GM23338 (cell line): ENCODE measurements at regions not wholly inside any gene's neighbourhood (a gene's known extent, or its start where the extent isn't known, plus 50 kb on each side); places are given as distances from the start of the nearest gene placed in this dataset.
A peak's percentile ranks its signal among the peaks of the same experiment; 100 is the strongest.

Experiments used
- ATAC-seq: fragments of 200-7000 bp; cut with Tn5 transposase; 3 replicates; pipeline ENCODE4 v1.9.1; 2020
- DNase-seq: peaks from one replicate; pipeline ENCODE4 v3.0.0-alpha.2; 2015; ENCODE audit warnings: low spot score
- H2AFZ ChIP-seq: fragments of 200-600 bp; sonication (generic); 2 replicates; pipeline ENCODE4 v1.8.0; 2016; ENCODE audit warnings: antibody characterized with exemption, mild to moderate bottlenecking, moderate library complexity
- H3F3A ChIP-seq: fragments of 200-600 bp; sonication (generic); replicated peaks from 2 replicates; pipeline ENCODE4 v1.8.0; 2017; ENCODE audit warnings: antibody characterized with exemption, mixed run types, low read depth
- H3K27ac ChIP-seq: fragments of 200-600 bp; sonication (generic); 2 replicates; pipeline ENCODE4 v1.6.1; 2016; ENCODE audit warnings: low read depth
- H3K27me3 ChIP-seq: fragments of 200-600 bp; sonication (generic); 2 replicates; pipeline ENCODE4 v1.8.0; 2016; ENCODE audit warnings: mild to moderate bottlenecking, mixed run types, moderate library complexity; ENCODE audit not compliant: insufficient read depth
- H3K36me3 ChIP-seq: fragments of 200-600 bp; sonication (generic); 2 replicates; pipeline ENCODE4 v1.8.0; 2016; ENCODE audit warnings: mild to moderate bottlenecking; ENCODE audit not compliant: insufficient read depth
- H3K4me1 ChIP-seq: fragments of 200-600 bp; sonication (generic); 2 replicates; pipeline ENCODE4 v1.8.0; 2016; ENCODE audit warnings: mild to moderate bottlenecking, moderate library complexity; ENCODE audit not compliant: insufficient read depth
- H3K4me2 ChIP-seq: fragments of 200-600 bp; sonication (generic); 2 replicates; pipeline ENCODE4 v1.7.1; 2017; ENCODE audit warnings: mixed run types
- H3K4me3 ChIP-seq: fragments of 200-600 bp; sonication (generic); 2 replicates; pipeline ENCODE4 v1.6.1; 2016; ENCODE audit warnings: mixed run types
- H3K79me2 ChIP-seq: fragments of 200-600 bp; sonication (generic); replicated peaks from 2 replicates; pipeline ENCODE4 v1.8.0; 2017; ENCODE audit warnings: mild to moderate bottlenecking; ENCODE audit not compliant: insufficient read depth
- H3K9me2 ChIP-seq: fragments of 200-600 bp; sonication (generic); 2 replicates; pipeline ENCODE4 v1.8.0; 2017; ENCODE audit not compliant: insufficient read depth
- H4K20me1 ChIP-seq: fragments of 200-600 bp; sonication (generic); replicated peaks from 2 replicates; pipeline ENCODE4 v1.8.0; 2017; ENCODE audit warnings: mild to moderate bottlenecking; ENCODE audit not compliant: insufficient read depth
- H3K27ac Mint-ChIP-seq: 2 replicates; pipeline ENCODE4 v1.8.0; 2020; ENCODE audit warnings: inconsistent platforms, mild to moderate bottlenecking, moderate library complexity, mixed read lengths
- H3K27me3 Mint-ChIP-seq: 3 replicates; pipeline ENCODE4 v1.8.0; 2022; ENCODE audit warnings: low read depth, mild to moderate bottlenecking, moderate library complexity, mixed read lengths, inconsistent platforms; ENCODE audit not compliant: insufficient read depth, poor library complexity
- H3K36me3 Mint-ChIP-seq: 3 replicates; pipeline ENCODE4 v1.8.0; 2021; ENCODE audit warnings: low read depth, mild to moderate bottlenecking, inconsistent platforms, moderate library complexity, mixed read lengths
- H3K4me1 Mint-ChIP-seq: 3 replicates; pipeline ENCODE4 v1.8.0; 2020; ENCODE audit warnings: mild to moderate bottlenecking, inconsistent platforms, mixed read lengths
- H3K4me3 Mint-ChIP-seq: 3 replicates; pipeline ENCODE4 v1.8.0; 2021; ENCODE audit warnings: moderate library complexity, mild to moderate bottlenecking, inconsistent platforms, mixed read lengths
- H3K9me3 Mint-ChIP-seq: 3 replicates; pipeline ENCODE4 v1.8.0; 2020; ENCODE audit warnings: moderate library complexity, mild to moderate bottlenecking, inconsistent platforms, mixed read lengths
- CREB1 ChIP-seq: fragments of 250-450 bp; sonication (Bioruptor Pico); IDR thresholded peaks from 2 replicates; pipeline ENCODE4 v1.5.0; 2020; ENCODE audit warnings: low read depth, mild to moderate bottlenecking, moderate library complexity
- EZH2 ChIP-seq: fragments of 200-600 bp; sonication (generic); IDR thresholded peaks from one replicate; pipeline ENCODE4 v1.8.0; 2017; ENCODE audit warnings: antibody characterized with exemption, mild to moderate bottlenecking, low read depth; ENCODE audit not compliant: unreplicated experiment
- JUNB ChIP-seq: IDR thresholded peaks from one replicate; pipeline ENCODE4 v1.6.1; 2016; ENCODE audit warnings: antibody characterized with exemption; ENCODE audit not compliant: unreplicated experiment
- NANOG ChIP-seq: IDR thresholded peaks from 2 replicates; pipeline ENCODE4 v1.6.1; 2016; ENCODE audit warnings: antibody characterized with exemption, borderline replicate concordance
- POLR2AphosphoS5 ChIP-seq: IDR thresholded peaks from 2 replicates; pipeline ENCODE4 v1.6.1; 2016; ENCODE audit warnings: antibody characterized with exemption, low read depth
- STAT1 ChIP-seq: IDR thresholded peaks from one replicate; pipeline ENCODE4 v1.6.1; 2016; ENCODE audit warnings: antibody characterized with exemption; ENCODE audit not compliant: unreplicated experiment
- ZNF114 ChIP-seq: fragments of 250-450 bp; sonication (Bioruptor Pico); IDR thresholded peaks from 2 replicates; pipeline ENCODE4 v1.5.0; 2020; ENCODE audit warnings: mild to moderate bottlenecking, moderate library complexity
- ZNF331 ChIP-seq: fragments of 250-450 bp; sonication (Bioruptor Pico); IDR thresholded peaks from 2 replicates; pipeline ENCODE4 v1.5.0; 2020; ENCODE audit warnings: low read depth, mild to moderate bottlenecking, moderate library complexity
- TF ChIP-seq, protein P1 (sequence below), 2 experiments: fragments of 200-600 bp in 1 of 2; sonication (generic) in 1 of 2; conservative IDR thresholded peaks; 2 replicates each; pipeline versions ENCODE4 v1.5.1 to v1.6.1; 2016 to 2017; ENCODE audit warnings: antibody characterized with exemption in 2 of 2, low read depth in 2 of 2, mild to moderate bottlenecking in 2 of 2, moderate library complexity in 1 of 2
- TF ChIP-seq, protein P2 (sequence below): fragments of 250-450 bp; sonication (Bioruptor Pico); IDR thresholded peaks from 2 replicates; pipeline ENCODE4 v1.5.0; 2020; ENCODE audit warnings: mild to moderate bottlenecking, moderate library complexity
- TF ChIP-seq, protein P3 (sequence below): IDR thresholded peaks from one replicate; pipeline ENCODE4 v1.6.1; 2018; ENCODE audit warnings: antibody characterized with exemption; ENCODE audit not compliant: unreplicated experiment
- TF ChIP-seq, protein P4 (sequence below): IDR thresholded peaks from 2 replicates; pipeline ENCODE4 v1.6.1; 2016; ENCODE audit warnings: antibody characterized with exemption

DNA sequence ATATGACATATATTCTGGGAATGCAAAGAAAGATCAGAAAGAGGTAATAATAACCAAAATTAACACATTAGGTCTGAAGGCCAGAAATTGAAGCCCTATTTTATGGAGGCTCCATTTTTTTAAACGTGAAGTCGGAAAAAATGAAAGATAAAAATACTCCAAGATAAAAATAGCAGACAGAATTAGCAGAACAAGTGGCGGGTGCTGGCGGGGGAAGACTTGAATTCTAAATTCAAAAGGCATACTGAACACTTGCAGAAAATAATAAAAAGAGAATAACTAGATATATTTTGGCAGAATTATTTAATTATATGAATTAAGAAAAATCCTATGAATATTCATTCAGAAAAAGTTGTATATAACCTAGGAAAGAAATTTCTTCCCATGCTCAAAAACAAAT lies 543.7 kb upstream of the ACO1 start (continued):
- TF ChIP-seq, protein P1, sequence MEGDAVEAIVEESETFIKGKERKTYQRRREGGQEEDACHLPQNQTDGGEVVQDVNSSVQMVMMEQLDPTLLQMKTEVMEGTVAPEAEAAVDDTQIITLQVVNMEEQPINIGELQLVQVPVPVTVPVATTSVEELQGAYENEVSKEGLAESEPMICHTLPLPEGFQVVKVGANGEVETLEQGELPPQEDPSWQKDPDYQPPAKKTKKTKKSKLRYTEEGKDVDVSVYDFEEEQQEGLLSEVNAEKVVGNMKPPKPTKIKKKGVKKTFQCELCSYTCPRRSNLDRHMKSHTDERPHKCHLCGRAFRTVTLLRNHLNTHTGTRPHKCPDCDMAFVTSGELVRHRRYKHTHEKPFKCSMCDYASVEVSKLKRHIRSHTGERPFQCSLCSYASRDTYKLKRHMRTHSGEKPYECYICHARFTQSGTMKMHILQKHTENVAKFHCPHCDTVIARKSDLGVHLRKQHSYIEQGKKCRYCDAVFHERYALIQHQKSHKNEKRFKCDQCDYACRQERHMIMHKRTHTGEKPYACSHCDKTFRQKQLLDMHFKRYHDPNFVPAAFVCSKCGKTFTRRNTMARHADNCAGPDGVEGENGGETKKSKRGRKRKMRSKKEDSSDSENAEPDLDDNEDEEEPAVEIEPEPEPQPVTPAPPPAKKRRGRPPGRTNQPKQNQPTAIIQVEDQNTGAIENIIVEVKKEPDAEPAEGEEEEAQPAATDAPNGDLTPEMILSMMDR (conservative IDR thresholded peaks at IDR 0.05; ENCODE audit: low read depth in 2 of 2): no peak
- TF ChIP-seq ZNF114 (CRISPR knock-in tag) (no peak), NANOG (no peak), POLR2AphosphoS5 (no peak), JUNB (no peak)

DNA sequence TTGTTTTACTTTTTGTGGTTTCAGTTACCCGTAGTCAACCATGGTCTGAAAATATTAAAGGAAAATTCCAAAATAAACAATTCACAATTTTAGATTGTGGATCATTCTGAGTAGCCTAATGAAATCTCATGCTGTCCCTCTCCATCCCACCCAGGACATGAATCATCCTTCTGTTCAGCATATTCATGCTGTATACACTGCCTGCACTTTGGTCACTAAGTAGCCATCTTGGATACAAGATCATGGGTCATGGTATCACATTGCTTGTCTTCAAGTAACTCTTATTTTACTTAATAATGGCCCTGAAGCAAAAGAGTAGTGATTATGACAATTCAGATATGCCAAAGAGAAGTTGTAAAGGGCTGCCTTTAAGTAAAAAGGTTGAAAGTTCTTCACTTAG lies 536.5 kb upstream of the ACO1 start:
- Histone ChIP-seq H2AFZ (peak overlapping the region; percentile 25; the same call in 1 of the 2 replicates), H3F3A (no peaks in the 10 kb centered on the region), H3K36me3 (no peaks in the 10 kb centered on the region), H3K27me3 (no peaks in the 10 kb centered on the region), H3K9me2 (no peaks in the 10 kb centered on the region; the same call in 1 of the 2 replicates), H3K4me3 (no peak overlapping the region), H3K4me2 (no peak overlapping the region), H3K4me1 (no peaks in the 10 kb centered on the region), H4K20me1 (no peaks in the 10 kb centered on the region), H3K79me2 (no peaks in the 10 kb centered on the region), H3K27ac (no peak overlapping the region)
- H3K9me3 Mint-ChIP-seq: peaks cover 2% of the 10 kb centered on the region; the same call in 1 of the 3 replicates
- DNase-seq: no peak
- H3K27me3 Mint-ChIP-seq: peaks cover 2% of the 10 kb centered on the region
- no peaks in the 10 kb centered on the region for H3K36me3 Mint-ChIP-seq
- H3K4me1 Mint-ChIP-seq: no peaks in the 10 kb centered on the region
- no peak for TF ChIP-seq JUNB
- TF ChIP-seq, protein P2, sequence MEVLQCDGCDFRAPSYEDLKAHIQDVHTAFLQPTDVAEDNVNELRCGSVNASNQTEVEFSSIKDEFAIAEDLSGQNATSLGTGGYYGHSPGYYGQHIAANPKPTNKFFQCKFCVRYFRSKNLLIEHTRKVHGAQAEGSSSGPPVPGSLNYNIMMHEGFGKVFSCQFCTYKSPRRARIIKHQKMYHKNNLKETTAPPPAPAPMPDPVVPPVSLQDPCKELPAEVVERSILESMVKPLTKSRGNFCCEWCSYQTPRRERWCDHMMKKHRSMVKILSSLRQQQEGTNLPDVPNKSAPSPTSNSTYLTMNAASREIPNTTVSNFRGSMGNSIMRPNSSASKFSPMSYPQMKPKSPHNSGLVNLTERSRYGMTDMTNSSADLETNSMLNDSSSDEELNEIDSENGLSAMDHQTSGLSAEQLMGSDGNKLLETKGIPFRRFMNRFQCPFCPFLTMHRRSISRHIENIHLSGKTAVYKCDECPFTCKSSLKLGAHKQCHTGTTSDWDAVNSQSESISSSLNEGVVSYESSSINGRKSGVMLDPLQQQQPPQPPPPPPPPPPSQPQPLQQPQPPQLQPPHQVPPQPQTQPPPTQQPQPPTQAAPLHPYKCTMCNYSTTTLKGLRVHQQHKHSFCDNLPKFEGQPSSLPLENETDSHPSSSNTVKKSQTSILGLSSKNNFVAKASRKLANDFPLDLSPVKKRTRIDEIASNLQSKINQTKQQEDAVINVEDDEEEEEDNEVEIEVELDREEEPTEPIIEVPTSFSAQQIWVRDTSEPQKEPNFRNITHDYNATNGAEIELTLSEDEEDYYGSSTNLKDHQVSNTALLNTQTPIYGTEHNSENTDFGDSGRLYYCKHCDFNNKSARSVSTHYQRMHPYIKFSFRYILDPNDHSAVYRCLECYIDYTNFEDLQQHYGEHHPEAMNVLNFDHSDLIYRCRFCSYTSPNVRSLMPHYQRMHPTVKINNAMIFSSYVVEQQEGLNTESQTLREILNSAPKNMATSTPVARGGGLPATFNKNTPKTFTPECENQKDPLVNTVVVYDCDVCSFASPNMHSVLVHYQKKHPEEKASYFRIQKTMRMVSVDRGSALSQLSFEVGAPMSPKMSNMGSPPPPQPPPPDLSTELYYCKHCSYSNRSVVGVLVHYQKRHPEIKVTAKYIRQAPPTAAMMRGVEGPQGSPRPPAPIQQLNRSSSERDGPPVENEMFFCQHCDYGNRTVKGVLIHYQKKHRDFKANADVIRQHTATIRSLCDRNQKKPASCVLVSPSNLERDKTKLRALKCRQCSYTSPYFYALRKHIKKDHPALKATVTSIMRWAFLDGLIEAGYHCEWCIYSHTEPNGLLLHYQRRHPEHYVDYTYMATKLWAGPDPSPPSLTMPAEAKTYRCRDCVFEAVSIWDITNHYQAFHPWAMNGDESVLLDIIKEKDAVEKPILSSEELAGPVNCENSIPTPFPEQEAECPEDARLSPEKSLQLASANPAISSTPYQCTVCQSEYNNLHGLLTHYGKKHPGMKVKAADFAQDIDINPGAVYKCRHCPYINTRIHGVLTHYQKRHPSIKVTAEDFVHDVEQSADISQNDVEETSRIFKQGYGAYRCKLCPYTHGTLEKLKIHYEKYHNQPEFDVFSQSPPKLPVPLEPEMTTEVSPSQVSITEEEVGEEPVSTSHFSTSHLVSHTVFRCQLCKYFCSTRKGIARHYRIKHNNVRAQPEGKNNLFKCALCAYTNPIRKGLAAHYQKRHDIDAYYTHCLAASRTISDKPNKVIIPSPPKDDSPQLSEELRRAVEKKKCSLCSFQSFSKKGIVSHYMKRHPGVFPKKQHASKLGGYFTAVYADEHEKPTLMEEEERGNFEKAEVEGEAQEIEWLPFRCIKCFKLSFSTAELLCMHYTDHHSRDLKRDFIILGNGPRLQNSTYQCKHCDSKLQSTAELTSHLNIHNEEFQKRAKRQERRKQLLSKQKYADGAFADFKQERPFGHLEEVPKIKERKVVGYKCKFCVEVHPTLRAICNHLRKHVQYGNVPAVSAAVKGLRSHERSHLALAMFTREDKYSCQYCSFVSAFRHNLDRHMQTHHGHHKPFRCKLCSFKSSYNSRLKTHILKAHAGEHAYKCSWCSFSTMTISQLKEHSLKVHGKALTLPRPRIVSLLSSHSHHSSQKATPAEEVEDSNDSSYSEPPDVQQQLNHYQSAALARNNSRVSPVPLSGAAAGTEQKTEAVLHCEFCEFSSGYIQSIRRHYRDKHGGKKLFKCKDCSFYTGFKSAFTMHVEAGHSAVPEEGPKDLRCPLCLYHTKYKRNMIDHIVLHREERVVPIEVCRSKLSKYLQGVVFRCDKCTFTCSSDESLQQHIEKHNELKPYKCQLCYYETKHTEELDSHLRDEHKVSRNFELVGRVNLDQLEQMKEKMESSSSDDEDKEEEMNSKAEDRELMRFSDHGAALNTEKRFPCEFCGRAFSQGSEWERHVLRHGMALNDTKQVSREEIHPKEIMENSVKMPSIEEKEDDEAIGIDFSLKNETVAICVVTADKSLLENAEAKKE (CRISPR knock-in tag): no peak
- TF ChIP-seq ZNF331 (CRISPR knock-in tag): no peak
- TF ChIP-seq, protein P3, sequence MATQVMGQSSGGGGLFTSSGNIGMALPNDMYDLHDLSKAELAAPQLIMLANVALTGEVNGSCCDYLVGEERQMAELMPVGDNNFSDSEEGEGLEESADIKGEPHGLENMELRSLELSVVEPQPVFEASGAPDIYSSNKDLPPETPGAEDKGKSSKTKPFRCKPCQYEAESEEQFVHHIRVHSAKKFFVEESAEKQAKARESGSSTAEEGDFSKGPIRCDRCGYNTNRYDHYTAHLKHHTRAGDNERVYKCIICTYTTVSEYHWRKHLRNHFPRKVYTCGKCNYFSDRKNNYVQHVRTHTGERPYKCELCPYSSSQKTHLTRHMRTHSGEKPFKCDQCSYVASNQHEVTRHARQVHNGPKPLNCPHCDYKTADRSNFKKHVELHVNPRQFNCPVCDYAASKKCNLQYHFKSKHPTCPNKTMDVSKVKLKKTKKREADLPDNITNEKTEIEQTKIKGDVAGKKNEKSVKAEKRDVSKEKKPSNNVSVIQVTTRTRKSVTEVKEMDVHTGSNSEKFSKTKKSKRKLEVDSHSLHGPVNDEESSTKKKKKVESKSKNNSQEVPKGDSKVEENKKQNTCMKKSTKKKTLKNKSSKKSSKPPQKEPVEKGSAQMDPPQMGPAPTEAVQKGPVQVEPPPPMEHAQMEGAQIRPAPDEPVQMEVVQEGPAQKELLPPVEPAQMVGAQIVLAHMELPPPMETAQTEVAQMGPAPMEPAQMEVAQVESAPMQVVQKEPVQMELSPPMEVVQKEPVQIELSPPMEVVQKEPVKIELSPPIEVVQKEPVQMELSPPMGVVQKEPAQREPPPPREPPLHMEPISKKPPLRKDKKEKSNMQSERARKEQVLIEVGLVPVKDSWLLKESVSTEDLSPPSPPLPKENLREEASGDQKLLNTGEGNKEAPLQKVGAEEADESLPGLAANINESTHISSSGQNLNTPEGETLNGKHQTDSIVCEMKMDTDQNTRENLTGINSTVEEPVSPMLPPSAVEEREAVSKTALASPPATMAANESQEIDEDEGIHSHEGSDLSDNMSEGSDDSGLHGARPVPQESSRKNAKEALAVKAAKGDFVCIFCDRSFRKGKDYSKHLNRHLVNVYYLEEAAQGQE: no peak
- TF ChIP-seq STAT1: no peak
- TF ChIP-seq EZH2: no peak
- TF ChIP-seq CREB1 (CRISPR knock-in tag): no peak
- no peak for TF ChIP-seq NANOG
- TF ChIP-seq, protein P4, sequence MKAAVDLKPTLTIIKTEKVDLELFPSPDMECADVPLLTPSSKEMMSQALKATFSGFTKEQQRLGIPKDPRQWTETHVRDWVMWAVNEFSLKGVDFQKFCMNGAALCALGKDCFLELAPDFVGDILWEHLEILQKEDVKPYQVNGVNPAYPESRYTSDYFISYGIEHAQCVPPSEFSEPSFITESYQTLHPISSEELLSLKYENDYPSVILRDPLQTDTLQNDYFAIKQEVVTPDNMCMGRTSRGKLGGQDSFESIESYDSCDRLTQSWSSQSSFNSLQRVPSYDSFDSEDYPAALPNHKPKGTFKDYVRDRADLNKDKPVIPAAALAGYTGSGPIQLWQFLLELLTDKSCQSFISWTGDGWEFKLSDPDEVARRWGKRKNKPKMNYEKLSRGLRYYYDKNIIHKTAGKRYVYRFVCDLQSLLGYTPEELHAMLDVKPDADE: no peak
- TF ChIP-seq ZNF114 (CRISPR knock-in tag): no peak
- no peak overlapping the region for H3K4me3 Mint-ChIP-seq
- no peak overlapping the region for H3K27ac Mint-ChIP-seq
- ATAC-seq: no peak
